Lower leg skin (tissue), 4 donors: ENCODE measurements at regions not wholly inside any gene's neighbourhood (a gene's known extent, or its start where the extent isn't known, plus 50 kb on each side); places are given as distances from the start of the nearest gene placed in this dataset.

Experiments used
- DNase-seq, 2 donors: peaks; one replicate each; pipeline ENCODE4 v3.0.0-alpha.2; 2019; ENCODE audit warnings: low spot score in 2 of 2
- H3K4me3 ChIP-seq: fragments of 200-600 bp; sonication (generic); 2 replicates; pipeline ENCODE4 v1.5.1; 2017; ENCODE audit warnings: mild to moderate bottlenecking, low read depth; ENCODE audit not compliant: poor library complexity, severe bottlenecking
- CTCF ChIP-seq, 3 donors: fragments of 450-650 bp; IDR thresholded peaks; one replicate each; pipeline ENCODE4 v1.5.1; 2016; ENCODE audit warnings: antibody characterized with exemption in 3 of 3, mild to moderate bottlenecking in 3 of 3, moderate library complexity in 2 of 3
- POLR2A ChIP-seq, 2 donors: fragments of 450-650 bp; IDR thresholded peaks; one replicate each; pipeline ENCODE4 v1.6.1; 2016 to 2017; ENCODE audit warnings: antibody characterized with exemption in 2 of 2, mild to moderate bottlenecking in 1 of 2, moderate library complexity in 1 of 2
- WGBS, 2 donors: methylation state at CpG; one replicate each; pipeline ENCODE4 v1.1.5; 2018; 5-methylcytosine and 5-hydroxymethylcytosine counted together
- intact Hi-C: fragments of 100-400 bp; cut with DNase I; formaldehyde crosslinking; loops from one replicate; pipeline ENCODE4 v1.15.0; 2023; ENCODE audit warnings: low total_unique reads

- DNase-seq, result no peak
- TF ChIP-seq POLR2A (IDR thresholded peaks at IDR 0.05) (no peak), CTCF (IDR thresholded peaks at IDR 0.05) (no peak)
- H3K4me3 ChIP-seq, result no peak overlapping the region
- WGBS, 2 donors, result 91 to 96% methylated on average over 4 of the region's 4 CpGs
- intact Hi-C loops, result loop anchor here (10.0 kb wide), 1 partner anchor 156 kb away; no protein-coding TSS in a partner anchor
Observed at GRCh38 chr2:48238381-48238780, 76.1 kb upstream of the FOXN2 start.

GRCh38 chr2:48240912-48241311 lies 73.6 kb upstream of the FOXN2 start:
- no peak overlapping the region for H3K4me3 ChIP-seq
- DNase-seq, result no peak
- 76 to 79% methylated on average over 9 of the region's 9 CpGs for WGBS, 2 donors
- TF ChIP-seq CTCF (IDR thresholded peaks at IDR 0.05), result no peak
- no peak for TF ChIP-seq POLR2A (IDR thresholded peaks at IDR 0.05)
- intact Hi-C loops, result no loop called here

GRCh38 chr2:48247206-48247605 lies 67.3 kb upstream of the FOXN2 start:
- no peak for TF ChIP-seq CTCF (IDR thresholded peaks at IDR 0.05)
- no peak for TF ChIP-seq POLR2A (IDR thresholded peaks at IDR 0.05)
- intact Hi-C loops, result no loop called here
- 90 to 92% methylated on average over 5 of the region's 5 CpGs for WGBS, 2 donors
- no peak overlapping the region for H3K4me3 ChIP-seq
- no peak for DNase-seq

- no peak for DNase-seq
- H3K4me3 ChIP-seq, result no peak overlapping the region
- WGBS, 2 donors, result 69 to 71% methylated on average over 3 of the region's 3 CpGs
- TF ChIP-seq POLR2A (IDR thresholded peaks at IDR 0.05) (no peak), CTCF (IDR thresholded peaks at IDR 0.05) (no peak)
- intact Hi-C loops, result no loop called here
Observed at GRCh38 chr2:48248251-48248933, 66.1 kb upstream of the FOXN2 start.

GRCh38 chr2:48249025-48249424 lies 65.5 kb upstream of the FOXN2 start:
- TF ChIP-seq POLR2A (IDR thresholded peaks at IDR 0.05) (no peak), CTCF (IDR thresholded peaks at IDR 0.05) (no peak)
- no peak for DNase-seq
- 44 to 51% methylated on average over 2 of the region's 2 CpGs for WGBS, 2 donors

More at GRCh38 chr2:48249025-48249424, 65.5 kb upstream of the FOXN2 start:
- intact Hi-C loops, result no loop called here
- no peak overlapping the region for H3K4me3 ChIP-seq
